K562 (cell line): ENCODE measurements at regions not wholly inside any gene's neighbourhood (a gene's known extent, or its start where the extent isn't known, plus 50 kb on each side); places are given as distances from the start of the nearest gene placed in this dataset.

Experiments
- ATAC-seq: fragments of 200-7000 bp; cut with Tn5 transposase; 3 replicates; pipeline ENCODE4 v1.9.1; 2020; ENCODE audit warnings: moderate library complexity
- BruUV-seq: library from RNA; stranded (reverse); fragments of 400-500 nt; replicated peaks from 2 replicates; lab custom pipeline; 2021; lab: Mats Ljungman, UMichigan
- CTCF ChIA-PET: fragments of 300-600 bp; formaldehyde crosslinking; extraction: SDS; loops from one replicate; lab custom pipeline; 2021; ENCODE audit warnings: low intra/inter-chr PET ratio; lab: Yijun Ruan, JAX
- POLR2A ChIA-PET: fragments of 300-600, 350-650 bp; sonication (Branson Sonifier 250); formaldehyde crosslinking; extraction: SDS; loops from one replicate; lab custom pipeline; 2021; ENCODE audit warnings: antibody characterized with exemption, inconsistent platforms; lab: Yijun Ruan, JAX
- DNase-seq, 4 experiments: peaks; one replicate each; pipeline versions ENCODE4 v3.0.0 to v3.0.0-alpha.2; 2011 to 2018; ENCODE audit warnings: low spot score in 3 of 4, mixed read lengths in 3 of 4; ENCODE audit errors: extremely low read depth in 1 of 4
- FAIRE-seq: peaks from 2 replicates; lab custom pipeline; 2011; peaks lifted over from hg19 to GRCh38; lab: Jason Lieb, UNC
- H2AFZ ChIP-seq: 2 replicates; pipeline ENCODE4 v1.6.0; 2011; ENCODE audit warnings: low read depth, low read length, control low read depth, inconsistent platforms
- H3K27ac ChIP-seq: fragments of 200-600 bp; 3 replicates; pipeline ENCODE4 v1.8.0; 2011; ENCODE audit warnings: low read depth, mild to moderate bottlenecking, control low read depth, inconsistent platforms, low read length, moderate library complexity, mixed read lengths; ENCODE audit errors: extremely low read depth
- H3K27me3 ChIP-seq, 2 experiments: fragments of 300-600 bp in 1 of 2; 2 replicates in 1 of 2; 3 replicates in 1 of 2; pipeline versions ENCODE4 v1.6.0 to v1.8.0; 2011; ENCODE audit warnings: inconsistent platforms in 2 of 2, low read length in 2 of 2, mild to moderate bottlenecking in 1 of 2, mixed read lengths in 1 of 2, moderate library complexity in 1 of 2; ENCODE audit not compliant: control insufficient read depth in 2 of 2, insufficient read depth in 2 of 2
- H3K36me3 ChIP-seq: fragments of 300-600 bp; 3 replicates; pipeline ENCODE4 v1.8.0; 2011; ENCODE audit warnings: mild to moderate bottlenecking, low read length, inconsistent platforms; ENCODE audit not compliant: control insufficient read depth, insufficient read depth
- H3K4me1 ChIP-seq, 2 experiments: fragments of 200-600 bp in 1 of 2; replicated peaks in 1 of 2; 2 replicates in 1 of 2; 3 replicates in 1 of 2; pipeline versions ENCODE4 v1.5.1 to v1.8.0; 2011; ENCODE audit warnings: inconsistent platforms in 2 of 2, low read length in 2 of 2, mild to moderate bottlenecking in 1 of 2, mixed read lengths in 1 of 2, moderate library complexity in 1 of 2; ENCODE audit not compliant: control insufficient read depth in 2 of 2, insufficient read depth in 2 of 2
- H3K4me2 ChIP-seq: 2 replicates; pipeline ENCODE4 v1.6.1; 2011; ENCODE audit warnings: low read length, control low read depth, inconsistent platforms, mixed read lengths; ENCODE audit not compliant: insufficient read depth
- H3K4me3 ChIP-seq: fragments of 200-600 bp; sonication (generic), shearing (Covaris generic); 2 replicates; pipeline ENCODE4 v1.5.1; 2016; ENCODE audit warnings: control low read depth, inconsistent platforms
- H3K79me2 ChIP-seq: fragments of 200-600 bp; 3 replicates; pipeline ENCODE4 v1.8.0; 2011; ENCODE audit warnings: low read length, inconsistent platforms; ENCODE audit not compliant: control insufficient read depth, insufficient read depth
- H3K9ac ChIP-seq, 2 experiments: 2 replicates each; pipeline versions ENCODE4 v1.6.0 to v1.6.1; 2011; ENCODE audit warnings: low read depth in 2 of 2, low read length in 2 of 2, control low read depth in 1 of 2, inconsistent platforms in 1 of 2, mild to moderate bottlenecking in 1 of 2, mixed read lengths in 1 of 2; ENCODE audit not compliant: insufficient read depth in 1 of 2
- H3K9me1 ChIP-seq: one replicate; pipeline ENCODE4 v1.6.0; 2011; ENCODE audit warnings: inconsistent platforms, mild to moderate bottlenecking, low read length, moderate library complexity; ENCODE audit not compliant: control insufficient read depth, insufficient read depth
- H3K9me3 ChIP-seq: replicated peaks from 2 replicates; pipeline ENCODE4 v1.5.1; 2011; ENCODE audit warnings: low read depth, low read length, inconsistent platforms; ENCODE audit not compliant: control insufficient read depth, insufficient read depth
- H4K20me1 ChIP-seq: replicated peaks from 2 replicates; pipeline ENCODE4 v1.6.1; 2011; ENCODE audit warnings: low read length, inconsistent platforms, mixed read lengths; ENCODE audit not compliant: control insufficient read depth, insufficient read depth
- BRCA1 ChIP-seq, 2 experiments: fragments of 450-650 bp in 1 of 2; sonication (generic) in 1 of 2; formaldehyde crosslinking in 1 of 2; IDR thresholded peaks; 2 replicates each; pipeline versions ENCODE4 v1.5.0 to v1.6.1; 2017 to 2020; ENCODE audit warnings: mild to moderate bottlenecking in 1 of 2, missing genetic modification reagents in 1 of 2
- CAMTA2 ChIP-seq: fragments of 250-450 bp; sonication (Bioruptor Pico); conservative IDR thresholded peaks from 2 replicates; pipeline ENCODE4 v1.5.1; 2022
- CBX5 ChIP-seq: IDR thresholded peaks from 2 replicates; pipeline ENCODE4 v1.6.1; 2014; ENCODE audit warnings: low read depth, borderline replicate concordance
- CHD2 ChIP-seq: IDR thresholded peaks from 2 replicates; pipeline ENCODE4 v1.6.1; 2011; ENCODE audit warnings: low read depth, low read length
- JUN ChIP-seq, 2 experiments: sonication (generic) in 1 of 2; formaldehyde crosslinking in 1 of 2; IDR thresholded peaks; 2 replicates each; pipeline versions ENCODE4 v1.6.1 to v1.8.0; 2012 to 2022; ENCODE audit warnings: borderline replicate concordance in 2 of 2, mild to moderate bottlenecking in 2 of 2, improper control_type of control experiment in 1 of 2, low read depth in 1 of 2, low read length in 1 of 2, missing genetic modification reagents in 1 of 2
- MAFF ChIP-seq: IDR thresholded peaks from 2 replicates; pipeline ENCODE4 v1.6.1; 2012; ENCODE audit warnings: low read length, improper control_type of control experiment
- RHOXF2B ChIP-seq: fragments of 250-450 bp; sonication (Bioruptor Pico); conservative IDR thresholded peaks from 2 replicates; pipeline ENCODE4 v1.5.1; 2021
- SFPQ ChIP-seq: fragments of 200-400 bp; formaldehyde crosslinking; IDR thresholded peaks from 2 replicates; pipeline ENCODE4 v1.6.1; 2017; ENCODE audit warnings: mild to moderate bottlenecking, low read depth, low read length, moderate library complexity
- TAF9B ChIP-seq: fragments of 450-650 bp; IDR thresholded peaks from 2 replicates; pipeline ENCODE4 v1.6.1; 2018; ENCODE audit warnings: mild to moderate bottlenecking; ENCODE audit not compliant: partially characterized antibody
- U2AF1 ChIP-seq: fragments of 200-400 bp; formaldehyde crosslinking; optimal IDR thresholded peaks from 2 replicates; pipeline ENCODE3; 2017; ENCODE audit warnings: mild to moderate bottlenecking, low read depth, low read length, moderate library complexity
- ZBTB26 ChIP-seq: fragments of 450-650 bp; formaldehyde crosslinking; IDR thresholded peaks from 2 replicates; pipeline ENCODE4 v1.4.0; 2022; ENCODE audit warnings: missing genetic modification characterization
- ZNF165 ChIP-seq: fragments of 250-450 bp; sonication (Bioruptor Pico); IDR thresholded peaks from 2 replicates; pipeline ENCODE4 v1.4.0; 2020; ENCODE audit warnings: borderline replicate concordance
- ZNF609 ChIP-seq: sonication (generic); formaldehyde crosslinking; IDR thresholded peaks from 2 replicates; pipeline ENCODE4 v1.8.1; 2023; ENCODE audit warnings: missing genetic modification reagents, mild to moderate bottlenecking, borderline replicate concordance
- ZNF77 ChIP-seq: fragments of 250-450 bp; sonication (Bioruptor Pico); IDR thresholded peaks from 2 replicates; pipeline ENCODE4 v1.5.0; 2020
- WGBS: fragments of 100-300 bp; shearing (Covaris generic); methylation state at CpG from one replicate; pipeline ENCODE4 v1.1.6; 2016; ENCODE audit warnings: low coverage, mixed read lengths; ENCODE audit not compliant: insufficient coverage; ENCODE audit errors: missing lambda C conversion rate; 5-methylcytosine and 5-hydroxymethylcytosine counted together
- in situ Hi-C: fragments of 300-500 bp; cut with MboI; formaldehyde crosslinking; loops from 4 replicates; pipeline ENCODE4 v1.15.0; 2018; ENCODE audit warnings: inconsistent platforms, mixed read lengths
- intact Hi-C: fragments of 100-400 bp; cut with micrococcal nuclease; formaldehyde crosslinking; loops from 2 replicates; pipeline ENCODE4 v1.14.2; 2022

- TF ChIP-seq ZNF77 (CRISPR knock-in tag): no peak
These were observed 337.7 kb upstream of the TRPC7 start (continued) for GRCh38 chr5:136703036-136703435.

GRCh38 chr5:136701191-136701590, 335.8 kb upstream of the TRPC7 start:
- no peaks in the 10 kb centered on the region for H3K79me2 ChIP-seq
- H3K36me3 ChIP-seq: no peaks in the 10 kb centered on the region
- H4K20me1 ChIP-seq: no peaks in the 10 kb centered on the region
- H3K27ac ChIP-seq: no peak overlapping the region
- CTCF ChIA-PET: no interaction called here
- H3K9me3 ChIP-seq: no peaks in the 10 kb centered on the region
- no peaks in the 10 kb centered on the region for H3K9me1 ChIP-seq
- intact Hi-C loops: no loop called here
- H3K4me3 ChIP-seq: no peak overlapping the region
- no peak overlapping the region for H2AFZ ChIP-seq
- no peaks in the 10 kb centered on the region for H3K27me3 ChIP-seq
- 16% methylated on average over 1 of the region's 1 CpG for WGBS
- no peak for FAIRE-seq
- no peak for ATAC-seq
- in situ Hi-C loops: no loop called here
- H3K4me2 ChIP-seq: no peak overlapping the region
- POLR2A ChIA-PET: interaction anchor here (0.9 kb wide), 1 partner anchor 18 kb away, joined by 3 read pairs; no protein-coding TSS in a partner anchor
- no peak for DNase-seq
- no TSS peak for BruUV-seq
- no peak overlapping the region for H3K9ac ChIP-seq
- no peaks in the 10 kb centered on the region for H3K4me1 ChIP-seq
- TF ChIP-seq CAMTA2: no peak
- no peak for TF ChIP-seq ZNF165 (CRISPR knock-in tag)
- TF ChIP-seq U2AF1: no peak
- no peak for TF ChIP-seq ZNF609 (CRISPR knock-in tag)
- no peak for TF ChIP-seq CBX5
- TF ChIP-seq ZBTB26 (CRISPR knock-in tag): no peak
- no peak for TF ChIP-seq TAF9B
- TF ChIP-seq MAFF: no peak
- TF ChIP-seq RHOXF2B (CRISPR knock-in tag): no peak
- TF ChIP-seq JUN (IDR thresholded peaks at IDR 0.05; ENCODE audit: borderline replicate concordance, low read depth, low read length): no peak
- TF ChIP-seq JUN (CRISPR knock-in tag; IDR thresholded peaks at IDR 0.05; ENCODE audit: borderline replicate concordance): no peak
- no peak for TF ChIP-seq BRCA1 (IDR thresholded peaks at IDR 0.05)
- TF ChIP-seq BRCA1 (CRISPR knock-in tag; IDR thresholded peaks at IDR 0.05): no peak
- no peak for TF ChIP-seq CHD2
- TF ChIP-seq SFPQ: no peak
